HEK293 (cell line): ENCODE measurements at regions not wholly inside any gene's neighbourhood (a gene's known extent, or its start where the extent isn't known, plus 50 kb on each side); places are given as distances from the start of the nearest gene placed in this dataset.

ENCODE experiments used
- CTCF ChIA-PET: fragments of 350-600 bp; formaldehyde crosslinking; extraction: SDS; loops from one replicate; lab custom pipeline; 2021; ENCODE audit warnings: antibody characterized with exemption; lab: Yijun Ruan, JAX
- POLR2A ChIA-PET: fragments of 300-600 bp; formaldehyde crosslinking; extraction: SDS; loops from one replicate; lab custom pipeline; 2020; ENCODE audit warnings: antibody characterized with exemption, inconsistent platforms; lab: Yijun Ruan, JAX
- H3K27ac ChIP-seq: fragments of 200-500 bp; sonication (Bioruptor generic); 2 replicates; pipeline ENCODE4 v1.5.1; 2014; ENCODE audit warnings: low read depth, low read length, control low read depth, inconsistent platforms; ENCODE audit errors: extremely low read depth
- H3K36me3 ChIP-seq, 2 experiments: fragments of 200-500 bp in 1 of 2; sonication (Bioruptor generic) in 1 of 2; 1 replicate in 1 of 2; 2 replicates in 1 of 2; pipeline ENCODE4 v1.5.1; 2014 to 2017; ENCODE audit warnings: inconsistent platforms in 2 of 2, low read length in 2 of 2; ENCODE audit not compliant: control insufficient read depth in 2 of 2, insufficient read depth in 1 of 2
- H3K4me1 ChIP-seq: fragments of 200-500 bp; sonication (Bioruptor generic); 2 replicates; pipeline ENCODE4 v1.5.1; 2014; ENCODE audit warnings: mild to moderate bottlenecking, low read length, inconsistent platforms; ENCODE audit not compliant: control insufficient read depth, insufficient read depth
- H3K4me3 ChIP-seq: 2 replicates; pipeline ENCODE4 v1.5.1; 2011; ENCODE audit warnings: low read depth, mild to moderate bottlenecking, control low read depth, low read length, moderate library complexity
- H3K9me3 ChIP-seq: fragments of 200-500 bp; sonication (Bioruptor generic); 2 replicates; pipeline ENCODE4 v1.5.1; 2014; ENCODE audit warnings: low read depth, low read length, inconsistent platforms; ENCODE audit not compliant: control insufficient read depth, insufficient read depth
- ZNF335 ChIP-seq: fragments of 450-650 bp; formaldehyde crosslinking; conservative IDR thresholded peaks from 2 replicates; pipeline ENCODE4 v1.5.1; 2016; ENCODE audit warnings: missing biosample characterization, missing genetic modification characterization
- TF ChIP-seq, protein P1 (sequence below): fragments of 450-650 bp; formaldehyde crosslinking; IDR thresholded peaks from 2 replicates; pipeline ENCODE4 v1.5.1; 2016; ENCODE audit warnings: missing biosample characterization, missing genetic modification characterization, borderline replicate concordance
- TF ChIP-seq, protein P2 (sequence below): fragments of 450-650 bp; formaldehyde crosslinking; IDR thresholded peaks from 2 replicates; pipeline ENCODE4 v1.5.1; 2016; ENCODE audit warnings: missing biosample characterization, missing genetic modification characterization

DNA sequence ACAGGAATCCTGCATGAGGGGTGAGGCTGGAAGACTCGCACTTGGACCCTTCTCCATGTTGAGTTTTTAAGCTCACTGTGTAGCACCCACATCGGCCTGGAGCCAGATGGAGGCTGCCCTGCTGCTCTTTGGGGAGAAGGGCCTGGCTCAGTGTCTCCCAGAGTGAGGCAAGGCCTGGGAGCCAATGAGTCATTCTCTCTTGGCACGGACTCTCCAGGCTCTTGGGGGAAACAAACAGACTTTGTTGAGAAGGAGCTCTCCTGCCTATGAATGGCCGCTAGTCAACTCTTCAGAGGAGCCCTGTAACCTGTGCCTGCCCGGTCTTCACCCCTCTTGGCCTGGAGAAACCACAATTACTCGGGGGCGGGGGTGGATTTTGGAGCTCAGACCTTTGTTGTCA lies 50.8 kb upstream of the MAF start:
- Histone ChIP-seq H3K4me1 (no peaks in the 10 kb centered on the region), H3K4me3 (no peak overlapping the region), H3K9me3 (no peaks in the 10 kb centered on the region), H3K27ac (no peak overlapping the region), H3K36me3 (no peaks in the 10 kb centered on the region)
- CTCF ChIA-PET = no interaction called here
- TF ChIP-seq, protein P1, sequence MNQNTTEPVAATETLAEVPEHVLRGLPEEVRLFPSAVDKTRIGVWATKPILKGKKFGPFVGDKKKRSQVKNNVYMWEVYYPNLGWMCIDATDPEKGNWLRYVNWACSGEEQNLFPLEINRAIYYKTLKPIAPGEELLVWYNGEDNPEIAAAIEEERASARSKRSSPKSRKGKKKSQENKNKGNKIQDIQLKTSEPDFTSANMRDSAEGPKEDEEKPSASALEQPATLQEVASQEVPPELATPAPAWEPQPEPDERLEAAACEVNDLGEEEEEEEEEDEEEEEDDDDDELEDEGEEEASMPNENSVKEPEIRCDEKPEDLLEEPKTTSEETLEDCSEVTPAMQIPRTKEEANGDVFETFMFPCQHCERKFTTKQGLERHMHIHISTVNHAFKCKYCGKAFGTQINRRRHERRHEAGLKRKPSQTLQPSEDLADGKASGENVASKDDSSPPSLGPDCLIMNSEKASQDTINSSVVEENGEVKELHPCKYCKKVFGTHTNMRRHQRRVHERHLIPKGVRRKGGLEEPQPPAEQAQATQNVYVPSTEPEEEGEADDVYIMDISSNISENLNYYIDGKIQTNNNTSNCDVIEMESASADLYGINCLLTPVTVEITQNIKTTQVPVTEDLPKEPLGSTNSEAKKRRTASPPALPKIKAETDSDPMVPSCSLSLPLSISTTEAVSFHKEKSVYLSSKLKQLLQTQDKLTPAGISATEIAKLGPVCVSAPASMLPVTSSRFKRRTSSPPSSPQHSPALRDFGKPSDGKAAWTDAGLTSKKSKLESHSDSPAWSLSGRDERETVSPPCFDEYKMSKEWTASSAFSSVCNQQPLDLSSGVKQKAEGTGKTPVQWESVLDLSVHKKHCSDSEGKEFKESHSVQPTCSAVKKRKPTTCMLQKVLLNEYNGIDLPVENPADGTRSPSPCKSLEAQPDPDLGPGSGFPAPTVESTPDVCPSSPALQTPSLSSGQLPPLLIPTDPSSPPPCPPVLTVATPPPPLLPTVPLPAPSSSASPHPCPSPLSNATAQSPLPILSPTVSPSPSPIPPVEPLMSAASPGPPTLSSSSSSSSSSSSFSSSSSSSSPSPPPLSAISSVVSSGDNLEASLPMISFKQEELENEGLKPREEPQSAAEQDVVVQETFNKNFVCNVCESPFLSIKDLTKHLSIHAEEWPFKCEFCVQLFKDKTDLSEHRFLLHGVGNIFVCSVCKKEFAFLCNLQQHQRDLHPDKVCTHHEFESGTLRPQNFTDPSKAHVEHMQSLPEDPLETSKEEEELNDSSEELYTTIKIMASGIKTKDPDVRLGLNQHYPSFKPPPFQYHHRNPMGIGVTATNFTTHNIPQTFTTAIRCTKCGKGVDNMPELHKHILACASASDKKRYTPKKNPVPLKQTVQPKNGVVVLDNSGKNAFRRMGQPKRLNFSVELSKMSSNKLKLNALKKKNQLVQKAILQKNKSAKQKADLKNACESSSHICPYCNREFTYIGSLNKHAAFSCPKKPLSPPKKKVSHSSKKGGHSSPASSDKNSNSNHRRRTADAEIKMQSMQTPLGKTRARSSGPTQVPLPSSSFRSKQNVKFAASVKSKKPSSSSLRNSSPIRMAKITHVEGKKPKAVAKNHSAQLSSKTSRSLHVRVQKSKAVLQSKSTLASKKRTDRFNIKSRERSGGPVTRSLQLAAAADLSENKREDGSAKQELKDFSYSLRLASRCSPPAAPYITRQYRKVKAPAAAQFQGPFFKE (tag by site-specific recombination) = no peak
- no peak for TF ChIP-seq ZNF335 (tag by site-specific recombination)
- TF ChIP-seq, protein P2, sequence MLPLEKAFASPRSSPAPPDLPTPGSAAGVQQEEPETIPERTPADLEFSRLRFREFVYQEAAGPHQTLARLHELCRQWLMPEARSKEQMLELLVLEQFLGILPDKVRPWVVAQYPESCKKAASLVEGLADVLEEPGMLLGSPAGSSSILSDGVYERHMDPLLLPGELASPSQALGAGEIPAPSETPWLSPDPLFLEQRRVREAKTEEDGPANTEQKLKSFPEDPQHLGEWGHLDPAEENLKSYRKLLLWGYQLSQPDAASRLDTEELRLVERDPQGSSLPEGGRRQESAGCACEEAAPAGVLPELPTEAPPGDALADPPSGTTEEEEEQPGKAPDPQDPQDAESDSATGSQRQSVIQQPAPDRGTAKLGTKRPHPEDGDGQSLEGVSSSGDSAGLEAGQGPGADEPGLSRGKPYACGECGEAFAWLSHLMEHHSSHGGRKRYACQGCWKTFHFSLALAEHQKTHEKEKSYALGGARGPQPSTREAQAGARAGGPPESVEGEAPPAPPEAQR = no peak
- POLR2A ChIA-PET = no interaction called here
